ENCODE measurements at regions not wholly inside any gene's neighbourhood (a gene's known extent, or its start where the extent isn't known, plus 50 kb on each side); places are given as distances from the start of the nearest gene placed in this dataset.

GRCh38 chr3:117543521-117543920, 833.9 kb downstream of the TUSC7 start:
- Histone ChIP-seq H3K9me3 (no peaks in the 10 kb centered on the region), H3K4me3 (no peak overlapping the region), H3K27me3 (no peaks in the 10 kb centered on the region), H3K27ac (no peak overlapping the region), H3K4me1 (no peaks in the 10 kb centered on the region), H3K36me3 (no peaks in the 10 kb centered on the region)
- TF ChIP-seq, protein P1, sequence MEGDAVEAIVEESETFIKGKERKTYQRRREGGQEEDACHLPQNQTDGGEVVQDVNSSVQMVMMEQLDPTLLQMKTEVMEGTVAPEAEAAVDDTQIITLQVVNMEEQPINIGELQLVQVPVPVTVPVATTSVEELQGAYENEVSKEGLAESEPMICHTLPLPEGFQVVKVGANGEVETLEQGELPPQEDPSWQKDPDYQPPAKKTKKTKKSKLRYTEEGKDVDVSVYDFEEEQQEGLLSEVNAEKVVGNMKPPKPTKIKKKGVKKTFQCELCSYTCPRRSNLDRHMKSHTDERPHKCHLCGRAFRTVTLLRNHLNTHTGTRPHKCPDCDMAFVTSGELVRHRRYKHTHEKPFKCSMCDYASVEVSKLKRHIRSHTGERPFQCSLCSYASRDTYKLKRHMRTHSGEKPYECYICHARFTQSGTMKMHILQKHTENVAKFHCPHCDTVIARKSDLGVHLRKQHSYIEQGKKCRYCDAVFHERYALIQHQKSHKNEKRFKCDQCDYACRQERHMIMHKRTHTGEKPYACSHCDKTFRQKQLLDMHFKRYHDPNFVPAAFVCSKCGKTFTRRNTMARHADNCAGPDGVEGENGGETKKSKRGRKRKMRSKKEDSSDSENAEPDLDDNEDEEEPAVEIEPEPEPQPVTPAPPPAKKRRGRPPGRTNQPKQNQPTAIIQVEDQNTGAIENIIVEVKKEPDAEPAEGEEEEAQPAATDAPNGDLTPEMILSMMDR (IDR thresholded peaks at IDR 0.05): no peak
- intact Hi-C loops (cut with DNase I; ENCODE audit: low total_unique reads): no loop called here
- DNase-seq: no peak

DNA sequence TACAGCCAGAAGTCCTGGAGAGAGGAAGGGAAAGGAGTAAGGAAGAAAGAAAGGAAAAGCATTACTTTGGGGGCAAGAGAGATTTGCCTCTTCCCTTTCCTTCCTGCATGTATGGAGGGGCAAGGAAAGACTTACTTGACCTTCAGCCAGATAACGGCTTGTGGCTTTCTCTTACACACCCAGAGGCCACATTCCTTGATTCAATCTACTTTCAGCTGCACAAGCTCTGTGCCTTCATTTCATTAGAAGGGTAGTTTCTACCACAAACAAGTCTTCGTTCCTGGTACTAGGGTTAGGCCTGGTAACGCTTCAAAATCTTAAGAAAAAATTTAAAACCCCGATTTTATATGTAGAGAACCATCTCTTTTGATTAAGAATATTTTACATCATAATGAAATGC, 835.9 kb downstream of the TUSC7 start:
- no peak overlapping the region for H3K27ac ChIP-seq
- H3K4me1 ChIP-seq: no peaks in the 10 kb centered on the region
- H3K4me3 ChIP-seq: no peak overlapping the region
- no peaks in the 10 kb centered on the region for H3K27me3 ChIP-seq
- intact Hi-C loops (cut with DNase I; ENCODE audit: low total_unique reads): no loop called here
- no peak for DNase-seq
- H3K36me3 ChIP-seq: no peaks in the 10 kb centered on the region
- TF ChIP-seq, protein P1 (IDR thresholded peaks at IDR 0.05): no peak
- no peaks in the 10 kb centered on the region for H3K9me3 ChIP-seq

DNA sequence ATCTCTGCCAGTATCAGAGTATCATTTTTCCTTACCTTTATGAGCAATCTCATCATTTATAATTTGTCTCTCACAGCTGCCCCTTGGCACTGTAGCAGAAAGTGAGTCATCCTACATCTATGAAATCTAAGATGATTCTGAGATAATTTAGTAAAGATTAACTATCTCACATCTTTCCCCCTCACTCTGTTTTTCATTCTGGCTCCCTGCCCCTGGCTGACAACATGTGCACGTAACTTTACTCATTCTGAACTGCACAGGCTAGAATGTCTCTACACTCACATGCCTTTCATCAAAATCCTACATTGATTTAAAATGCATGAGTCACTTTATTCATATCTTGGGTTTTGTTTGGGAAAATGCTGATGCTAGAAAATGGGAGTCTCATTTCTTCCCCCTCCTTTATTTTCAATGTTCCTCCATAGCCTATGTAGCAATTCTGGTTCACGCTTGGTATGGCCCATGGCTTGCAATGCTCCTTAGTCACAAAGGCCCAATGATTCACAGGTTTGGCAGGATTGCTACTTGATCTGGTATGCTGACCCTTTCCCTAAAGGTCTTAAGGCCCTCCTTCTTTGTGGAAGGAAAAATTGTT, 838.5 kb downstream of the TUSC7 start:
- no peaks in the 10 kb centered on the region for H3K27me3 ChIP-seq
- H3K4me1 ChIP-seq: no peaks in the 10 kb centered on the region
- no peak overlapping the region for H3K4me3 ChIP-seq
- DNase-seq: no peak
- no peak overlapping the region for H3K27ac ChIP-seq
- H3K9me3 ChIP-seq: no peaks in the 10 kb centered on the region
- TF ChIP-seq, protein P1 (IDR thresholded peaks at IDR 0.05): no peak
- intact Hi-C loops (cut with DNase I; ENCODE audit: low total_unique reads): no loop called here
- H3K36me3 ChIP-seq: no peaks in the 10 kb centered on the region

- DNase-seq: no peak
- Histone ChIP-seq H3K27me3 (no peaks in the 10 kb centered on the region), H3K4me3 (no peak overlapping the region), H3K27ac (no peak overlapping the region), H3K9me3 (no peaks in the 10 kb centered on the region), H3K36me3 (no peaks in the 10 kb centered on the region), H3K4me1 (no peaks in the 10 kb centered on the region)
- TF ChIP-seq, protein P1 (IDR thresholded peaks at IDR 0.05): no peak
- intact Hi-C loops (cut with DNase I; ENCODE audit: low total_unique reads): no loop called here
Measured at GRCh38 chr3:117548600-117548999, 839.0 kb downstream of the TUSC7 start.

- intact Hi-C loops (cut with DNase I; ENCODE audit: low total_unique reads): no loop called here
Measured at GRCh38 chr3:117549716-117550115, 840.1 kb downstream of the TUSC7 start.

More at GRCh38 chr3:117549716-117550115, 840.1 kb downstream of the TUSC7 start:
- no peaks in the 10 kb centered on the region for H3K36me3 ChIP-seq
- H3K27me3 ChIP-seq: no peaks in the 10 kb centered on the region
- TF ChIP-seq, protein P1 (IDR thresholded peaks at IDR 0.05): no peak
- H3K4me3 ChIP-seq: no peak overlapping the region
- H3K9me3 ChIP-seq: no peaks in the 10 kb centered on the region
- H3K4me1 ChIP-seq: no peaks in the 10 kb centered on the region
- no peak overlapping the region for H3K27ac ChIP-seq
- DNase-seq: no peak
